Keratinocyte (primary cell): ENCODE measurements at regions not wholly inside any gene's neighbourhood (a gene's known extent, or its start where the extent isn't known, plus 50 kb on each side); places are given as distances from the start of the nearest gene placed in this dataset.

Experiments
- DNase-seq: peaks from one replicate; pipeline ENCODE4 v3.0.0-alpha.2; 2011; ENCODE audit warnings: low read depth, missing footprints, low spot score
- FAIRE-seq: peaks from 2 replicates; lab custom pipeline; 2011; peaks lifted over from hg19 to GRCh38; lab: Jason Lieb, UNC
- H2AFZ ChIP-seq: 2 replicates; pipeline ENCODE4 v1.6.0; 2012; ENCODE audit warnings: low read length, control low read depth, inconsistent platforms; ENCODE audit not compliant: control insufficient read depth
- H3K27ac ChIP-seq: 2 replicates; pipeline ENCODE4 v1.5.1; 2011; ENCODE audit warnings: low read length; ENCODE audit not compliant: control insufficient read depth, insufficient read depth
- H3K27me3 ChIP-seq: 3 replicates; pipeline ENCODE4 v1.6.0; 2011; ENCODE audit warnings: low read length; ENCODE audit not compliant: control insufficient read depth, insufficient read depth; ENCODE audit errors: extremely low read depth
- H3K36me3 ChIP-seq, 2 experiments: 2 replicates in 1 of 2; 3 replicates in 1 of 2; pipeline ENCODE4 v1.5.1; 2011; ENCODE audit warnings: low read length in 2 of 2, mild to moderate bottlenecking in 1 of 2; ENCODE audit not compliant: control insufficient read depth in 2 of 2, insufficient read depth in 2 of 2; ENCODE audit errors: extremely low read depth in 1 of 2
- H3K4me1 ChIP-seq: 3 replicates; pipeline ENCODE4 v1.5.1; 2011; ENCODE audit warnings: low read length; ENCODE audit not compliant: control insufficient read depth, insufficient read depth; ENCODE audit errors: extremely low read depth
- H3K4me2 ChIP-seq: 3 replicates; pipeline ENCODE4 v1.6.0; 2011; ENCODE audit warnings: low read depth, low read length; ENCODE audit not compliant: control insufficient read depth, insufficient read depth; ENCODE audit errors: extremely low read depth
- H3K4me3 ChIP-seq, 3 experiments: fragments of 200-600 bp in 1 of 3; sonication (generic) in 1 of 3; 2 replicates in 2 of 3; 3 replicates in 1 of 3; pipeline ENCODE4 v1.5.1; 2011 to 2016; ENCODE audit warnings: low read length in 3 of 3, mild to moderate bottlenecking in 3 of 3, control low read depth in 2 of 3, inconsistent platforms in 1 of 3, low read depth in 1 of 3, mixed read lengths in 1 of 3, mixed run types in 1 of 3, moderate library complexity in 1 of 3; ENCODE audit not compliant: control insufficient read depth in 2 of 3, insufficient read depth in 2 of 3; ENCODE audit errors: extremely low read depth in 1 of 3
- H3K79me2 ChIP-seq: 2 replicates; pipeline ENCODE4 v1.6.0; 2012; ENCODE audit warnings: low read length; ENCODE audit not compliant: control insufficient read depth, insufficient read depth
- H3K9ac ChIP-seq: 3 replicates; pipeline ENCODE4 v1.6.0; 2011; ENCODE audit warnings: low read length; ENCODE audit not compliant: control insufficient read depth, insufficient read depth; ENCODE audit errors: extremely low read depth
- H3K9me1 ChIP-seq: 3 replicates; pipeline ENCODE4 v1.6.0; 2011; ENCODE audit warnings: low read length; ENCODE audit not compliant: control insufficient read depth, insufficient read depth; ENCODE audit errors: extremely low read depth
- H3K9me3 ChIP-seq: 2 replicates; pipeline ENCODE4 v1.5.1; 2012; ENCODE audit warnings: low read depth, low read length; ENCODE audit not compliant: control insufficient read depth
- H4K20me1 ChIP-seq: 3 replicates; pipeline ENCODE4 v1.6.0; 2011; ENCODE audit warnings: low read length; ENCODE audit not compliant: control insufficient read depth, insufficient read depth; ENCODE audit errors: extremely low read depth
- CTCF ChIP-seq, 3 experiments: IDR thresholded peaks in 1 of 3; conservative IDR thresholded peaks in 1 of 3; optimal IDR thresholded peaks in 1 of 3; 2 replicates in 2 of 3; 3 replicates in 1 of 3; pipeline versions ENCODE3 to v1.5.1; 2011; ENCODE audit warnings: low read length in 3 of 3, mild to moderate bottlenecking in 3 of 3, moderate library complexity in 2 of 3, control low read depth in 1 of 3, inconsistent platforms in 1 of 3; ENCODE audit not compliant: insufficient read depth in 2 of 3; ENCODE audit errors: extremely low read depth in 1 of 3
- EZH2 ChIP-seq: IDR thresholded peaks from one replicate; pipeline ENCODE4 v1.6.1; 2012; ENCODE audit warnings: inconsistent platforms, mild to moderate bottlenecking, low read length, moderate library complexity
- dilution Hi-C: fragments of 300-500 bp; cut with MboI; formaldehyde crosslinking; loops from one replicate; pipeline ENCODE4 v1.7.0; 2020; ENCODE audit warnings: low sequenced_read_pairs; ENCODE audit not compliant: extremely low pct_ligation_motif_present

- Histone ChIP-seq H3K4me2 (peak overlapping the region; percentile 88), H3K27me3 (no peaks in the 10 kb centered on the region), H3K36me3 (no peaks in the 10 kb centered on the region), H3K79me2 (no peaks in the 10 kb centered on the region), H3K4me3 (peak overlapping the region in 2 of 3 experiments; percentile 18 to 45), H4K20me1 (no peaks in the 10 kb centered on the region), H3K9ac (peak overlapping the region; percentile 64), H3K4me1 (peaks cover 48% of the 10 kb centered on the region), H3K9me1 (no peaks in the 10 kb centered on the region), H3K9me3 (no peaks in the 10 kb centered on the region), H3K27ac (peak overlapping the region; percentile 95), H2AFZ (peak overlapping the region; percentile 1)
- no peak for TF ChIP-seq CTCF (optimal IDR thresholded peaks at IDR 0.05 in 1 of 3, IDR thresholded peaks at IDR 0.05 in 1 of 3, conservative IDR thresholded peaks at IDR 0.05 in 1 of 3; ENCODE audit: extremely low read depth in 1 of 3, insufficient read depth in 2 of 3, low read length in 3 of 3)
- no peak for TF ChIP-seq EZH2
- FAIRE-seq (peak; percentile 80), DNase-seq (peak; percentile 28)
- dilution Hi-C loops, result no loop called here
Observed at GRCh38 chr3:57007521-57008460, 52.7 kb upstream of the SPATA12 start.

DNA sequence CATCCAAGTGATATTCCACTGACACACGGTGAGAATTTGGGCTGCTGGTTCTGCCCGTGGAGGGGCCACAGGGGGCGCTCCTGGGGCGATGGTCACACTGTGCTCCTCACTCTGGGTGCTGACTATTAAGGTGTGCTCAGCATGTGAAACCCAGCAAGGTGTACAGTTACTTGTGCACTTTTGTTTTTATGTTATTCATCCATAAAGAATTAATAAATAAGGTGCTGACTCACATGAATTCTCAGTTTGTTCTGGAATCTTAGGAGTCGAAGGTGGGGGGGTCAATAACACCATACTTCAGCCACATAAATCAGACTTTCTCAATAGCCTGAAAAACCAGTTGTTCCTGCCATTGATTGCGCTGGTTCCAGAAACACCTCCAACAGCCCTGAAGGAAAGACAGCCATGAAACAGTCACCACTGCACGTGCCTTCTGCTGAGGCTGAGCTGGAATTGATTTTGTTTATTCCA, 53.5 kb upstream of the SPATA12 start:
- H3K9me3 ChIP-seq, result no peaks in the 10 kb centered on the region
- peak; percentile 89 for DNase-seq
- dilution Hi-C loops, result no loop called here
- no peaks in the 10 kb centered on the region for H3K27me3 ChIP-seq
- H3K4me2 ChIP-seq, result peak overlapping the region; percentile 88
- H3K36me3 ChIP-seq, result no peaks in the 10 kb centered on the region
- H3K4me3 ChIP-seq, result peak overlapping the region in 2 of 3 experiments; percentile 24 to 52
- H3K9me1 ChIP-seq, result no peaks in the 10 kb centered on the region
- TF ChIP-seq EZH2 (no peak), CTCF (optimal IDR thresholded peaks at IDR 0.05 in 1 of 3, IDR thresholded peaks at IDR 0.05 in 1 of 3, conservative IDR thresholded peaks at IDR 0.05 in 1 of 3; ENCODE audit: extremely low read depth in 1 of 3, insufficient read depth in 2 of 3, low read length in 3 of 3) (peak; percentile 71 to 97 (median 90))
- H3K9ac ChIP-seq, result peak overlapping the region; percentile 70
- peak; percentile 96 for FAIRE-seq
- H3K79me2 ChIP-seq, result no peaks in the 10 kb centered on the region
- H3K4me1 ChIP-seq, result peaks cover 48% of the 10 kb centered on the region
- H3K27ac ChIP-seq, result peak overlapping the region; percentile 95
- H2AFZ ChIP-seq, result no peak overlapping the region
- no peaks in the 10 kb centered on the region for H4K20me1 ChIP-seq
